T-helper 17 cell (primary cell): ENCODE measurements at regions not wholly inside any gene's neighbourhood (a gene's known extent, or its start where the extent isn't known, plus 50 kb on each side); places are given as distances from the start of the nearest gene placed in this dataset.
"Not testable (repeated sequence)": the region's sequence is repeated elsewhere in the genome, so short reads cannot be mapped to it uniquely, and the experiment has no call there.

Experiments used
- ATAC-seq: fragments of 150-1000 bp; cut with Tn5 transposase; 2 replicates; pipeline ENCODE4 v1.10.0; 2021; ENCODE audit warnings: mild to moderate bottlenecking, moderate library complexity
- DNase-seq, 3 donors: peaks; one replicate each; pipeline versions ENCODE4 v3.0.0 to v3.0.0-alpha.2; 2020 to 2021
- H3K9me3 ChIP-seq: one replicate; pipeline ENCODE4 v1.7.0; 2013; ENCODE audit warnings: low read length, mild to moderate bottlenecking; ENCODE audit not compliant: control insufficient read depth, poor library complexity, severe bottlenecking
- H3K27ac Mint-ChIP-seq: one replicate; pipeline ENCODE4 v1.8.0; 2022; ENCODE audit warnings: mild to moderate bottlenecking, moderate library complexity, mixed read lengths
- H3K27me3 Mint-ChIP-seq: one replicate; pipeline ENCODE4 v1.8.0; 2022; ENCODE audit warnings: mixed read lengths
- H3K36me3 Mint-ChIP-seq: one replicate; pipeline ENCODE4 v1.8.0; 2022; ENCODE audit warnings: low read depth, mixed read lengths
- H3K4me1 Mint-ChIP-seq: one replicate; pipeline ENCODE4 v1.8.0; 2022; ENCODE audit warnings: mild to moderate bottlenecking, mixed read lengths
- H3K4me3 Mint-ChIP-seq: one replicate; pipeline ENCODE4 v1.8.0; 2022; ENCODE audit warnings: mild to moderate bottlenecking, moderate library complexity, mixed read lengths

GRCh38 chr11:45737056-45737455, 67.9 kb upstream of the SLC35C1 start:
- ATAC-seq (no peak), DNase-seq (no peak)
- H3K4me1 Mint-ChIP-seq, result no peaks in the 10 kb centered on the region
- no peaks in the 10 kb centered on the region for H3K36me3 Mint-ChIP-seq
- no peak overlapping the region for H3K4me3 Mint-ChIP-seq
- H3K27me3 Mint-ChIP-seq, result peaks cover 27% of the 10 kb centered on the region
- no peak overlapping the region for H3K27ac Mint-ChIP-seq
- no peaks in the 10 kb centered on the region for H3K9me3 ChIP-seq

- H3K27ac Mint-ChIP-seq, result no peak overlapping the region
- ATAC-seq (no peak), DNase-seq (no peak)
- no peaks in the 10 kb centered on the region for H3K4me1 Mint-ChIP-seq
- peaks cover 27% of the 10 kb centered on the region for H3K27me3 Mint-ChIP-seq
- no peak overlapping the region for H3K4me3 Mint-ChIP-seq
- no peaks in the 10 kb centered on the region for H3K36me3 Mint-ChIP-seq
- no peaks in the 10 kb centered on the region for H3K9me3 ChIP-seq
These were observed 68.5 kb upstream of the SLC35C1 start for GRCh38 chr11:45736424-45736823.

- no peak for ATAC-seq
- Mint-ChIP-seq H3K27ac (no peak overlapping the region), H3K4me3 (no peak overlapping the region), H3K4me1 (no peaks in the 10 kb centered on the region), H3K27me3 (peaks cover 22% of the 10 kb centered on the region), H3K36me3 (no peaks in the 10 kb centered on the region)
- no peaks in the 10 kb centered on the region for H3K9me3 ChIP-seq
- no peak for DNase-seq
These were observed 67.8 kb upstream of the CHST1 start for GRCh38 chr11:45733176-45733575.

- H3K27me3 Mint-ChIP-seq, result peaks cover 28% of the 10 kb centered on the region
- H3K4me3 Mint-ChIP-seq, result no peak overlapping the region
- no peaks in the 10 kb centered on the region for H3K4me1 Mint-ChIP-seq
- H3K9me3 ChIP-seq, result no peaks in the 10 kb centered on the region
- H3K36me3 Mint-ChIP-seq, result no peaks in the 10 kb centered on the region
- DNase-seq (no peak), ATAC-seq (no peak)
- H3K27ac Mint-ChIP-seq, result no peak overlapping the region
These were observed 66.9 kb upstream of the CHST1 start for GRCh38 chr11:45732343-45732742.

GRCh38 chr11:45731171-45731570, 65.7 kb upstream of the CHST1 start:
- H3K36me3 Mint-ChIP-seq, H3K4me3 Mint-ChIP-seq, H3K9me3 ChIP-seq, H3K4me1 Mint-ChIP-seq, H3K27ac Mint-ChIP-seq, DNase-seq, ATAC-seq: not testable (repeated sequence)
- peaks cover 30% of the 10 kb centered on the region for H3K27me3 Mint-ChIP-seq

GRCh38 chr11:45730014-45730413, 64.6 kb upstream of the CHST1 start:
- ATAC-seq, result no peak
- Mint-ChIP-seq H3K36me3 (no peaks in the 10 kb centered on the region), H3K4me3 (no peak overlapping the region), H3K27me3 (peaks cover 38% of the 10 kb centered on the region), H3K4me1 (peaks cover 3% of the 10 kb centered on the region), H3K27ac (no peak overlapping the region)
- no peak for DNase-seq
- H3K9me3 ChIP-seq, result no peaks in the 10 kb centered on the region

GRCh38 chr11:45726493-45727054, 61.2 kb upstream of the CHST1 start:
- no peak for DNase-seq
- ATAC-seq, result no peak
- H3K36me3 Mint-ChIP-seq, result peaks cover 2% of the 10 kb centered on the region
- H3K4me1 Mint-ChIP-seq, result peaks cover 3% of the 10 kb centered on the region
- H3K4me3 Mint-ChIP-seq, result no peak overlapping the region
- H3K9me3 ChIP-seq, result no peaks in the 10 kb centered on the region
- H3K27me3 Mint-ChIP-seq, result peaks cover 35% of the 10 kb centered on the region
- H3K27ac Mint-ChIP-seq, result no peak overlapping the region

- peaks cover 35% of the 10 kb centered on the region for H3K27me3 Mint-ChIP-seq
- no peaks in the 10 kb centered on the region for H3K9me3 ChIP-seq
- no peak overlapping the region for H3K27ac Mint-ChIP-seq
- H3K36me3 Mint-ChIP-seq, result peaks cover 2% of the 10 kb centered on the region
- H3K4me3 Mint-ChIP-seq, result no peak overlapping the region
- H3K4me1 Mint-ChIP-seq, result peaks cover 3% of the 10 kb centered on the region
- DNase-seq, result no peak
- no peak for ATAC-seq
These were observed 60.5 kb upstream of the CHST1 start for GRCh38 chr11:45725776-45726492.

GRCh38 chr11:45725121-45725520, 59.7 kb upstream of the CHST1 start:
- peaks cover 2% of the 10 kb centered on the region for H3K36me3 Mint-ChIP-seq
- peaks cover 3% of the 10 kb centered on the region for H3K4me1 Mint-ChIP-seq
- no peaks in the 10 kb centered on the region for H3K9me3 ChIP-seq
- H3K4me3 Mint-ChIP-seq, result no peak overlapping the region
- DNase-seq, result no peak
- no peak for ATAC-seq
- H3K27me3 Mint-ChIP-seq, result peaks cover 35% of the 10 kb centered on the region
- H3K27ac Mint-ChIP-seq, result no peak overlapping the region

GRCh38 chr11:45724153-45724552, 58.7 kb upstream of the CHST1 start:
- no peak overlapping the region for H3K4me3 Mint-ChIP-seq
- no peak overlapping the region for H3K27ac Mint-ChIP-seq
- DNase-seq, result no peak
- peaks cover 35% of the 10 kb centered on the region for H3K27me3 Mint-ChIP-seq
- no peak for ATAC-seq
- H3K36me3 Mint-ChIP-seq, result peaks cover 2% of the 10 kb centered on the region
- H3K4me1 Mint-ChIP-seq, result peaks cover 3% of the 10 kb centered on the region
- H3K9me3 ChIP-seq, result no peaks in the 10 kb centered on the region

- no peaks in the 10 kb centered on the region for H3K9me3 ChIP-seq
- ATAC-seq (no peak), DNase-seq (no peak)
- Mint-ChIP-seq H3K4me3 (no peak overlapping the region), H3K4me1 (peaks cover 3% of the 10 kb centered on the region), H3K27ac (no peak overlapping the region), H3K27me3 (peaks cover 35% of the 10 kb centered on the region), H3K36me3 (peaks cover 2% of the 10 kb centered on the region)
These were observed 58.0 kb upstream of the CHST1 start for GRCh38 chr11:45723397-45723796.

GRCh38 chr11:45722144-45722543, 56.7 kb upstream of the CHST1 start:
- H3K4me1 Mint-ChIP-seq, result peaks cover 2% of the 10 kb centered on the region
- peaks cover 2% of the 10 kb centered on the region for H3K36me3 Mint-ChIP-seq
- H3K9me3 ChIP-seq, result no peaks in the 10 kb centered on the region
- no peak overlapping the region for H3K27ac Mint-ChIP-seq
- no peak for DNase-seq
- H3K27me3 Mint-ChIP-seq, result peaks cover 30% of the 10 kb centered on the region
- no peak overlapping the region for H3K4me3 Mint-ChIP-seq
- no peak for ATAC-seq

GRCh38 chr11:45717526-45717925, 52.1 kb upstream of the CHST1 start:
- H3K4me1 Mint-ChIP-seq, result no peaks in the 10 kb centered on the region
- peaks cover 44% of the 10 kb centered on the region for H3K27me3 Mint-ChIP-seq
- H3K9me3 ChIP-seq, result no peaks in the 10 kb centered on the region
- no peak overlapping the region for H3K4me3 Mint-ChIP-seq
- no peak for DNase-seq
- H3K27ac Mint-ChIP-seq, result no peak overlapping the region
- ATAC-seq, result no peak
- H3K36me3 Mint-ChIP-seq, result no peaks in the 10 kb centered on the region

- Mint-ChIP-seq H3K4me1 (no peaks in the 10 kb centered on the region), H3K4me3 (no peak overlapping the region), H3K27ac (no peak overlapping the region), H3K27me3 (peaks cover 64% of the 10 kb centered on the region), H3K36me3 (no peaks in the 10 kb centered on the region)
- no peak for DNase-seq
- H3K9me3 ChIP-seq, result no peaks in the 10 kb centered on the region
- no peak for ATAC-seq
These were observed 50.0 kb upstream of the CHST1 start for GRCh38 chr11:45715418-45715817.
